ENCODE measurements at regions not wholly inside any gene's neighbourhood (a gene's known extent, or its start where the extent isn't known, plus 50 kb on each side); places are given as distances from the start of the nearest gene placed in this dataset.

- TF ChIP-seq TCF12 (IDR thresholded peaks at IDR 0.05; ENCODE audit: low read depth) = no peak
- TF ChIP-seq YY1 (IDR thresholded peaks at IDR 0.05; ENCODE audit: low read depth) = no peak
- TF ChIP-seq TEAD4 (IDR thresholded peaks at IDR 0.05) = no peak
- TF ChIP-seq EP300 (IDR thresholded peaks at IDR 0.05; ENCODE audit: borderline replicate concordance) = no peak
- TF ChIP-seq MAX (IDR thresholded peaks at IDR 0.05) = no peak
- TF ChIP-seq CEBPB (IDR thresholded peaks at IDR 0.05) = no peak
- no peak for TF ChIP-seq NFIC (IDR thresholded peaks at IDR 0.05)
Measured at GRCh38 chr17:68734931-68735330, 133.8 kb upstream of the FAM20A start.

All from Ishikawa (cell line).